ENCODE measurements at regions not wholly inside any gene's neighbourhood (a gene's known extent, or its start where the extent isn't known, plus 50 kb on each side); places are given as distances from the start of the nearest gene placed in this dataset.

DNA sequence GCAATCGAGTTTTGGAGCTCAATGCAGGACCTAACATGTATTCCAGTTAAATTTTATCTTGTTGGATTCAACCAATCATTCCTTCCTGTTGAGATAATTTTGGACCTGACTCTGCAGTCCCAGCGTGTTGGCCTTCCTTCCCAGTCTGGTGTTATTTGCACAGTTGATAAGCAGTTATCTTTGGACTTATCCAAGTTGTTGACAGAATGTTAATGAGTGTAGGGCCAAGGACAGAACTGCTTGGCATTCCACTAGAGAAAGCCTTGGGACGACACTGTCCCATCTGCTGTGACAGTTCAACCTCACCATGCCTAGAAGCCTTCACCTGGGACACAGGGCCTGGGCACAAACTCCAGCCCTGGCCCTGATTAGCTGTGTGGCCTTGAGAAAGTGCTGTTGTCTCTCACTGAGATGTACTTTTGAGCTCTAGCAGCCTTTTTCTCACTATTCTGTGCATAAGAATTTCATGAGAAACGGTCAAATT is 104.1 kb upstream of the SLC25A33 start (continued):
- TF ChIP-seq, protein P1, sequence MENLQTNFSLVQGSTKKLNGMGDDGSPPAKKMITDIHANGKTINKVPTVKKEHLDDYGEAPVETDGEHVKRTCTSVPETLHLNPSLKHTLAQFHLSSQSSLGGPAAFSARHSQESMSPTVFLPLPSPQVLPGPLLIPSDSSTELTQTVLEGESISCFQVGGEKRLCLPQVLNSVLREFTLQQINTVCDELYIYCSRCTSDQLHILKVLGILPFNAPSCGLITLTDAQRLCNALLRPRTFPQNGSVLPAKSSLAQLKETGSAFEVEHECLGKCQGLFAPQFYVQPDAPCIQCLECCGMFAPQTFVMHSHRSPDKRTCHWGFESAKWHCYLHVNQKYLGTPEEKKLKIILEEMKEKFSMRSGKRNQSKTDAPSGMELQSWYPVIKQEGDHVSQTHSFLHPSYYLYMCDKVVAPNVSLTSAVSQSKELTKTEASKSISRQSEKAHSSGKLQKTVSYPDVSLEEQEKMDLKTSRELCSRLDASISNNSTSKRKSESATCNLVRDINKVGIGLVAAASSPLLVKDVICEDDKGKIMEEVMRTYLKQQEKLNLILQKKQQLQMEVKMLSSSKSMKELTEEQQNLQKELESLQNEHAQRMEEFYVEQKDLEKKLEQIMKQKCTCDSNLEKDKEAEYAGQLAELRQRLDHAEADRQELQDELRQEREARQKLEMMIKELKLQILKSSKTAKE (CRISPR knock-in tag; IDR thresholded peaks at IDR 0.05; ENCODE audit: borderline replicate concordance), result peak; percentile 89
- TF ChIP-seq, protein P2, sequence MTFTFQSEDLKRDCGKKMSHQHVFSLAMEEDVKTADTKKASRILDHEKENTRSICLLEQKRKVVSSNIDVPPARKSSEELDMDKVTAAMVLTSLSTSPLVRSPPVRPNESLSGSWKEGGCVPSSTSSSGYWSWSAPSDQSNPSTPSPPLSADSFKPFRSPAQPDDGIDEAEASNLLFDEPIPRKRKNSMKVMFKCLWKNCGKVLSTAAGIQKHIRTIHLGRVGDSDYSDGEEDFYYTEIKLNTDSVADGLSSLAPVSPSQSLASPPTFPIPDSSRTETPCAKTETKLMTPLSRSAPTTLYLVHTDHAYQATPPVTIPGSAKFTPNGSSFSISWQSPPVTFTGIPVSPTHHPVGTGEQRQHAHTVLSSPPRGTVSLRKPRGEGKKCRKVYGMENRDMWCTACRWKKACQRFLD (CRISPR knock-in tag; IDR thresholded peaks at IDR 0.05; ENCODE audit: borderline replicate concordance), result no peak
- TF ChIP-seq, protein P3, sequence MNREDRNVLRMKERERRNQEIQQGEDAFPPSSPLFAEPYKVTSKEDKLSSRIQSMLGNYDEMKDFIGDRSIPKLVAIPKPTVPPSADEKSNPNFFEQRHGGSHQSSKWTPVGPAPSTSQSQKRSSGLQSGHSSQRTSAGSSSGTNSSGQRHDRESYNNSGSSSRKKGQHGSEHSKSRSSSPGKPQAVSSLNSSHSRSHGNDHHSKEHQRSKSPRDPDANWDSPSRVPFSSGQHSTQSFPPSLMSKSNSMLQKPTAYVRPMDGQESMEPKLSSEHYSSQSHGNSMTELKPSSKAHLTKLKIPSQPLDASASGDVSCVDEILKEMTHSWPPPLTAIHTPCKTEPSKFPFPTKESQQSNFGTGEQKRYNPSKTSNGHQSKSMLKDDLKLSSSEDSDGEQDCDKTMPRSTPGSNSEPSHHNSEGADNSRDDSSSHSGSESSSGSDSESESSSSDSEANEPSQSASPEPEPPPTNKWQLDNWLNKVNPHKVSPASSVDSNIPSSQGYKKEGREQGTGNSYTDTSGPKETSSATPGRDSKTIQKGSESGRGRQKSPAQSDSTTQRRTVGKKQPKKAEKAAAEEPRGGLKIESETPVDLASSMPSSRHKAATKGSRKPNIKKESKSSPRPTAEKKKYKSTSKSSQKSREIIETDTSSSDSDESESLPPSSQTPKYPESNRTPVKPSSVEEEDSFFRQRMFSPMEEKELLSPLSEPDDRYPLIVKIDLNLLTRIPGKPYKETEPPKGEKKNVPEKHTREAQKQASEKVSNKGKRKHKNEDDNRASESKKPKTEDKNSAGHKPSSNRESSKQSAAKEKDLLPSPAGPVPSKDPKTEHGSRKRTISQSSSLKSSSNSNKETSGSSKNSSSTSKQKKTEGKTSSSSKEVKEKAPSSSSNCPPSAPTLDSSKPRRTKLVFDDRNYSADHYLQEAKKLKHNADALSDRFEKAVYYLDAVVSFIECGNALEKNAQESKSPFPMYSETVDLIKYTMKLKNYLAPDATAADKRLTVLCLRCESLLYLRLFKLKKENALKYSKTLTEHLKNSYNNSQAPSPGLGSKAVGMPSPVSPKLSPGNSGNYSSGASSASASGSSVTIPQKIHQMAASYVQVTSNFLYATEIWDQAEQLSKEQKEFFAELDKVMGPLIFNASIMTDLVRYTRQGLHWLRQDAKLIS (CRISPR knock-in tag; IDR thresholded peaks at IDR 0.05), result no peak
- TF ChIP-seq, protein P4, sequence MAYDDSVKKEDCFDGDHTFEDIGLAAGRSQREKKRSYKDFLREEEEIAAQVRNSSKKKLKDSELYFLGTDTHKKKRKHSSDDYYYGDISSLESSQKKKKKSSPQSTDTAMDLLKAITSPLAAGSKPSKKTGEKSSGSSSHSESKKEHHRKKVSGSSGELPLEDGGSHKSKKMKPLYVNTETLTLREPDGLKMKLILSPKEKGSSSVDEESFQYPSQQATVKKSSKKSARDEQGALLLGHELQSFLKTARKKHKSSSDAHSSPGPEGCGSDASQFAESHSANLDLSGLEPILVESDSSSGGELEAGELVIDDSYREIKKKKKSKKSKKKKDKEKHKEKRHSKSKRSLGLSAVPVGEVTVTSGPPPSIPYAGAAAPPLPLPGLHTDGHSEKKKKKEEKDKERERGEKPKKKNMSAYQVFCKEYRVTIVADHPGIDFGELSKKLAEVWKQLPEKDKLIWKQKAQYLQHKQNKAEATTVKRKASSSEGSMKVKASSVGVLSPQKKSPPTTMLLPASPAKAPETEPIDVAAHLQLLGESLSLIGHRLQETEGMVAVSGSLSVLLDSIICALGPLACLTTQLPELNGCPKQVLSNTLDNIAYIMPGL (CRISPR knock-in tag; IDR thresholded peaks at IDR 0.05; ENCODE audit: borderline replicate concordance in 1 of 2, low read depth in 1 of 2), result no peak
- TF ChIP-seq SMYD3 (CRISPR knock-in tag; IDR thresholded peaks at IDR 0.05), result no peak
- TF ChIP-seq, protein P5, sequence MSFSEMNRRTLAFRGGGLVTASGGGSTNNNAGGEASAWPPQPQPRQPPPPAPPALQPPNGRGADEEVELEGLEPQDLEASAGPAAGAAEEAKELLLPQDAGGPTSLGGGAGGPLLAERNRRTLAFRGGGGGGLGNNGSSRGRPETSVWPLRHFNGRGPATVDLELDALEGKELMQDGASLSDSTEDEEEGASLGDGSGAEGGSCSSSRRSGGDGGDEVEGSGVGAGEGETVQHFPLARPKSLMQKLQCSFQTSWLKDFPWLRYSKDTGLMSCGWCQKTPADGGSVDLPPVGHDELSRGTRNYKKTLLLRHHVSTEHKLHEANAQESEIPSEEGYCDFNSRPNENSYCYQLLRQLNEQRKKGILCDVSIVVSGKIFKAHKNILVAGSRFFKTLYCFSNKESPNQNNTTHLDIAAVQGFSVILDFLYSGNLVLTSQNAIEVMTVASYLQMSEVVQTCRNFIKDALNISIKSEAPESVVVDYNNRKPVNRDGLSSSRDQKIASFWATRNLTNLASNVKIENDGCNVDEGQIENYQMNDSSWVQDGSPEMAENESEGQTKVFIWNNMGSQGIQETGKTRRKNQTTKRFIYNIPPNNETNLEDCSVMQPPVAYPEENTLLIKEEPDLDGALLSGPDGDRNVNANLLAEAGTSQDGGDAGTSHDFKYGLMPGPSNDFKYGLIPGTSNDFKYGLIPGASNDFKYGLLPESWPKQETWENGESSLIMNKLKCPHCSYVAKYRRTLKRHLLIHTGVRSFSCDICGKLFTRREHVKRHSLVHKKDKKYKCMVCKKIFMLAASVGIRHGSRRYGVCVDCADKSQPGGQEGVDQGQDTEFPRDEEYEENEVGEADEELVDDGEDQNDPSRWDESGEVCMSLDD (CRISPR knock-in tag; IDR thresholded peaks at IDR 0.05; ENCODE audit: borderline replicate concordance), result no peak
- peak; percentile 73; the same call in 1 of the 2 replicates for TF ChIP-seq MIER2 (CRISPR knock-in tag; IDR thresholded peaks at IDR 0.05)
- 0 out of 2 replicates have a peak, but pooled peaks have one; percentile 45 for TF ChIP-seq ZNF746 (CRISPR knock-in tag; IDR thresholded peaks at IDR 0.05)
- peak; percentile 45; the same call in 1 of the 2 replicates for TF ChIP-seq ZNF263 (CRISPR knock-in tag; IDR thresholded peaks at IDR 0.05)
- TF ChIP-seq, protein P6, sequence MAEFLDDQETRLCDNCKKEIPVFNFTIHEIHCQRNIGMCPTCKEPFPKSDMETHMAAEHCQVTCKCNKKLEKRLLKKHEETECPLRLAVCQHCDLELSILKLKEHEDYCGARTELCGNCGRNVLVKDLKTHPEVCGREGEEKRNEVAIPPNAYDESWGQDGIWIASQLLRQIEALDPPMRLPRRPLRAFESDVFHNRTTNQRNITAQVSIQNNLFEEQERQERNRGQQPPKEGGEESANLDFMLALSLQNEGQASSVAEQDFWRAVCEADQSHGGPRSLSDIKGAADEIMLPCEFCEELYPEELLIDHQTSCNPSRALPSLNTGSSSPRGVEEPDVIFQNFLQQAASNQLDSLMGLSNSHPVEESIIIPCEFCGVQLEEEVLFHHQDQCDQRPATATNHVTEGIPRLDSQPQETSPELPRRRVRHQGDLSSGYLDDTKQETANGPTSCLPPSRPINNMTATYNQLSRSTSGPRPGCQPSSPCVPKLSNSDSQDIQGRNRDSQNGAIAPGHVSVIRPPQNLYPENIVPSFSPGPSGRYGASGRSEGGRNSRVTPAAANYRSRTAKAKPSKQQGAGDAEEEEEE (CRISPR knock-in tag; IDR thresholded peaks at IDR 0.05; ENCODE audit: borderline replicate concordance), result no peak
- 0 out of 2 replicates have a peak, but pooled peaks have one; percentile 71 for TF ChIP-seq KDM3A (CRISPR knock-in tag; IDR thresholded peaks at IDR 0.05; ENCODE audit: low read depth)
- TF ChIP-seq, protein P7, sequence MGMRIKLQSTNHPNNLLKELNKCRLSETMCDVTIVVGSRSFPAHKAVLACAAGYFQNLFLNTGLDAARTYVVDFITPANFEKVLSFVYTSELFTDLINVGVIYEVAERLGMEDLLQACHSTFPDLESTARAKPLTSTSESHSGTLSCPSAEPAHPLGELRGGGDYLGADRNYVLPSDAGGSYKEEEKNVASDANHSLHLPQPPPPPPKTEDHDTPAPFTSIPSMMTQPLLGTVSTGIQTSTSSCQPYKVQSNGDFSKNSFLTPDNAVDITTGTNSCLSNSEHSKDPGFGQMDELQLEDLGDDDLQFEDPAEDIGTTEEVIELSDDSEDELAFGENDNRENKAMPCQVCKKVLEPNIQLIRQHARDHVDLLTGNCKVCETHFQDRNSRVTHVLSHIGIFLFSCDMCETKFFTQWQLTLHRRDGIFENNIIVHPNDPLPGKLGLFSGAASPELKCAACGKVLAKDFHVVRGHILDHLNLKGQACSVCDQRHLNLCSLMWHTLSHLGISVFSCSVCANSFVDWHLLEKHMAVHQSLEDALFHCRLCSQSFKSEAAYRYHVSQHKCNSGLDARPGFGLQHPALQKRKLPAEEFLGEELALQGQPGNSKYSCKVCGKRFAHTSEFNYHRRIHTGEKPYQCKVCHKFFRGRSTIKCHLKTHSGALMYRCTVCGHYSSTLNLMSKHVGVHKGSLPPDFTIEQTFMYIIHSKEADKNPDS (CRISPR knock-in tag; IDR thresholded peaks at IDR 0.05), result peak; percentile 50; the same call in 1 of the 2 replicates
